ENCODE measurements at regions not wholly inside any gene's neighbourhood (a gene's known extent, or its start where the extent isn't known, plus 50 kb on each side); places are given as distances from the start of the nearest gene placed in this dataset.

DNA sequence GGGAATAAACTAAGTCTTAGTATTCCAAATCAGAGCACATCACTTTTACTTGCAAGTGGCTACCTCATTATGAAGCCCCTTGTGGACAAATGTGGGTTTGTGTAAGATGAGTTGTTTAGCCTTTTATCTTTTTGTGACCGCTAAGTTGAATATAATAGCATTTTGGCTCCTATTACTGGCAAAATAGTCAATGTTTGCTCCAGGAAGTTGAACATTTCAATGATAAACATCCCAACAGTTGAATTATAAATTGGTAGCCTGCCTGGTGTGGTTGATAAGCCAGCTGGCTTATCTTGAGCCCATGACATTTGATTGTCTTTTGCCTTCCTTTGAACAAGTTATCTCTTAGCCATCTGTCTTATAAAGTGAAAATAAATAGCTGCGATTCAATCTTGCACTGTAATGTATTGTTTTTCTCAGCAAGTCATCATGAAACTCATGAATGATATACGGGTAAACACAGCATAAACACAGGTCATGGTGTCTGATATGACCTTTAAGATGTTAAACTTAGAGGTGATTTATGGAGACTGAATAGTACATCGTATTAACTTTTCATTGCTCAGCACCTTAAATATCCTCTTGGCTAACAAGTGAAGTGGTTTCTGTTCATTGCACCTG, 338.4 kb downstream of the SOCS6 start:
- Histone ChIP-seq H3K27me3 (no peaks in the 10 kb centered on the region), H3K4me1 (ENCODE audit: insufficient read depth) (no peaks in the 10 kb centered on the region), H3K79me2 (no peaks in the 10 kb centered on the region), H2AFZ (no peak overlapping the region), H3K36me3 (replicated peaks; ENCODE audit: insufficient read depth, low read depth) (no peaks in the 10 kb centered on the region), H3K27ac (no peak overlapping the region), H4K20me1 (ENCODE audit: insufficient read depth, poor library complexity, severe bottlenecking) (no peaks in the 10 kb centered on the region), H3K9me2 (replicated peaks; ENCODE audit: insufficient read depth) (no peaks in the 10 kb centered on the region), H3K4me3 (no peak overlapping the region), H3K9me3 (ENCODE audit: low read depth) (no peaks in the 10 kb centered on the region), H3K4me2 (no peak overlapping the region)
- TF ChIP-seq, protein P1, sequence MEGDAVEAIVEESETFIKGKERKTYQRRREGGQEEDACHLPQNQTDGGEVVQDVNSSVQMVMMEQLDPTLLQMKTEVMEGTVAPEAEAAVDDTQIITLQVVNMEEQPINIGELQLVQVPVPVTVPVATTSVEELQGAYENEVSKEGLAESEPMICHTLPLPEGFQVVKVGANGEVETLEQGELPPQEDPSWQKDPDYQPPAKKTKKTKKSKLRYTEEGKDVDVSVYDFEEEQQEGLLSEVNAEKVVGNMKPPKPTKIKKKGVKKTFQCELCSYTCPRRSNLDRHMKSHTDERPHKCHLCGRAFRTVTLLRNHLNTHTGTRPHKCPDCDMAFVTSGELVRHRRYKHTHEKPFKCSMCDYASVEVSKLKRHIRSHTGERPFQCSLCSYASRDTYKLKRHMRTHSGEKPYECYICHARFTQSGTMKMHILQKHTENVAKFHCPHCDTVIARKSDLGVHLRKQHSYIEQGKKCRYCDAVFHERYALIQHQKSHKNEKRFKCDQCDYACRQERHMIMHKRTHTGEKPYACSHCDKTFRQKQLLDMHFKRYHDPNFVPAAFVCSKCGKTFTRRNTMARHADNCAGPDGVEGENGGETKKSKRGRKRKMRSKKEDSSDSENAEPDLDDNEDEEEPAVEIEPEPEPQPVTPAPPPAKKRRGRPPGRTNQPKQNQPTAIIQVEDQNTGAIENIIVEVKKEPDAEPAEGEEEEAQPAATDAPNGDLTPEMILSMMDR (IDR thresholded peaks at IDR 0.05; ENCODE audit: poor library complexity) = no peak
- no peak for TF ChIP-seq EZH2phosphoT487 (IDR thresholded peaks at IDR 0.05; ENCODE audit: low read depth, severe bottlenecking, unreplicated experiment)
- TF ChIP-seq EZH2 (IDR thresholded peaks at IDR 0.05; ENCODE audit: borderline replicate concordance) = no peak
- DNase-seq (ENCODE audit: low spot score) = no peak
- WGBS (ENCODE audit: low lambda C conversion rate, missing lambda C conversion rate) = 81% methylated on average over 4 of the region's 4 CpGs

DNA sequence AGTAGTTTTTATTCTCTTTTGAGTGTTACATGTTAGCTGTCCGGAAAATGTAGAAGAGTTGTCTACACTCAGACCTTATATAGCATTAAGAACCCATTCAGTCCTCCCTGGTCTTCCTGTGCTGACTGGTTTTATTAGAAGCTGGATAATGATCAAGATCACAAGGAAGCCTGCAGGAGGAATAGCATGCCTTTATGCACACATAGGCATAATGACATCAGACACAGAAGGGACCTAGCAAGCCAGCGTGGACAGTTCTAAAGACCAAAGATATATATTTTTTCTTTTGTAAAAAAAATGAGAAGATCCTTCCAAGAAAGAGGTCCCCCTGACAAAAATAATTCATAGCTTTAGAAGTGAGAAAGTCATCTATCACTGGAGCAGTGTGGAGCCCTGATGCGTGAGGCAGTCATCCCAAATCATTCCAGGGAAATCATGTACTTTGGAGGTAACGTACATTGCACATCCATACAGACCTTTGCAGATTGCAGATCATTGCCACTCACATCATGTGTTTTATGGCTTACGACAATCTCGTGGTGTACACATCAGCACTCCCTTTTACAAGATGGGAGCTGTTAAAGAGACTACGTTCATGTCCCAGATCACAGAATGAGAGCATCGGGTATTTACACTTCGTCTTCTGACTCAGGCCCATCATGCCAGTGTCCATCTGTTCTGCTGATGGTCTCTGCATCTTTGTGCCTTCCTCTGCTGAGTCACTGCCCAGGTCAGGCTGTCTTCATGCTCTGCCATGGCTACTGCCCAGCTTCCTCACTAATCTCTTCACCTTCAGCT, 334.0 kb downstream of the SOCS6 start:
- H3K9me2 ChIP-seq (replicated peaks; ENCODE audit: insufficient read depth) = no peaks in the 10 kb centered on the region
- H3K9me3 ChIP-seq (ENCODE audit: low read depth) = no peaks in the 10 kb centered on the region
- H3K4me1 ChIP-seq (ENCODE audit: insufficient read depth) = no peaks in the 10 kb centered on the region
- no peaks in the 10 kb centered on the region for H3K36me3 ChIP-seq (replicated peaks; ENCODE audit: insufficient read depth, low read depth)
- no peak overlapping the region for H3K27ac ChIP-seq
- no peak overlapping the region for H2AFZ ChIP-seq
- 79% methylated on average over 9 of the region's 9 CpGs for WGBS (ENCODE audit: low lambda C conversion rate, missing lambda C conversion rate)
- H3K4me3 ChIP-seq = no peak overlapping the region
- H3K27me3 ChIP-seq = no peaks in the 10 kb centered on the region
- no peak for DNase-seq (ENCODE audit: low spot score)
- H3K4me2 ChIP-seq = no peak overlapping the region
- no peaks in the 10 kb centered on the region for H4K20me1 ChIP-seq (ENCODE audit: insufficient read depth, poor library complexity, severe bottlenecking)
- TF ChIP-seq EZH2phosphoT487 (IDR thresholded peaks at IDR 0.05; ENCODE audit: low read depth, severe bottlenecking, unreplicated experiment) = no peak
- TF ChIP-seq EZH2 (IDR thresholded peaks at IDR 0.05; ENCODE audit: borderline replicate concordance) = no peak
- TF ChIP-seq, protein P1 (IDR thresholded peaks at IDR 0.05; ENCODE audit: poor library complexity) = no peak
- no peaks in the 10 kb centered on the region for H3K79me2 ChIP-seq

DNA sequence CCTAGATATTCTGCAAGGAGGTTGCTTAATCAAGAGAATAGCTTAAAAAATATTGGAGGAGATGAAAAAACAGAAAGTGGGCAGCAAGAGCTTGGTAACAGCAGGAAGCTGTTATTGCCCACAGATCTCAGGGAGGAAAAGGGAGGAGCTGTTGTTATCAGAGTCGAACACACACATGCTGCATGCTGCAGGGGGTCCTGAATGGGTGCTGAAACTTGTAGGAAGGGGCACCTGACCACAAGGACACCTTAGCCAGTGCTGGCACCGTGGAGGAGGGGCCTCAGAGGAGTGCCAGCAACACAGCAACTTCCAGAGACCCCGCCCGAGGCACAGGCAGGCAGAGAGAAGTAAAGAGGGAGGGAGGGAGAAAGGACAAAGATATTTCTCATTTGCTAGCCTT, 332.9 kb downstream of the SOCS6 start:
- Histone ChIP-seq H3K79me2 (no peaks in the 10 kb centered on the region), H3K9me2 (replicated peaks; ENCODE audit: insufficient read depth) (no peaks in the 10 kb centered on the region), H3K27me3 (no peaks in the 10 kb centered on the region), H3K27ac (no peak overlapping the region), H3K4me1 (ENCODE audit: insufficient read depth) (no peaks in the 10 kb centered on the region), H3K4me2 (no peak overlapping the region), H2AFZ (no peak overlapping the region), H4K20me1 (ENCODE audit: insufficient read depth, poor library complexity, severe bottlenecking) (no peaks in the 10 kb centered on the region), H3K4me3 (no peak overlapping the region), H3K36me3 (replicated peaks; ENCODE audit: insufficient read depth, low read depth) (no peaks in the 10 kb centered on the region), H3K9me3 (ENCODE audit: low read depth) (no peaks in the 10 kb centered on the region)
- TF ChIP-seq EZH2phosphoT487 (IDR thresholded peaks at IDR 0.05; ENCODE audit: low read depth, severe bottlenecking, unreplicated experiment) (no peak), EZH2 (IDR thresholded peaks at IDR 0.05; ENCODE audit: borderline replicate concordance) (no peak)
- TF ChIP-seq, protein P1 (IDR thresholded peaks at IDR 0.05; ENCODE audit: poor library complexity) = no peak
- DNase-seq (ENCODE audit: low spot score) = no peak
- 46% methylated on average over 4 of the region's 4 CpGs for WGBS (ENCODE audit: low lambda C conversion rate, missing lambda C conversion rate)
